IMR-90 (cell line): ENCODE measurements at regions not wholly inside any gene's neighbourhood (a gene's known extent, or its start where the extent isn't known, plus 50 kb on each side); places are given as distances from the start of the nearest gene placed in this dataset.
"Not testable (repeated sequence)": the region's sequence is repeated elsewhere in the genome, so short reads cannot be mapped to it uniquely, and the experiment has no call there.

Source experiments
- ATAC-seq: fragments of 200-7000 bp; cut with Tn5 transposase; 2 replicates; pipeline ENCODE4 v1.9.1; 2020; ENCODE audit warnings: low read depth, mild to moderate bottlenecking, moderate library complexity
- BruUV-seq: library from RNA; stranded (reverse); fragments of 400-500 nt; replicated peaks from 2 replicates; lab custom pipeline; 2021; lab: Mats Ljungman, UMichigan
- CTCF ChIA-PET: fragments of 300-600 bp; formaldehyde crosslinking; extraction: SDS; loops from one replicate; lab custom pipeline; 2021; ENCODE audit warnings: antibody characterized with exemption; lab: Yijun Ruan, JAX
- POLR2A ChIA-PET: fragments of 300-600 bp; sonication (Branson Sonifier 250); formaldehyde crosslinking; loops from one replicate; lab custom pipeline; 2022; ENCODE audit warnings: antibody characterized with exemption; ENCODE audit not compliant: unreplicated experiment; lab: Charles Lee
- DNase-seq: peaks from one replicate; pipeline ENCODE4 v3.0.0; 2013
- H2AFZ ChIP-seq: replicated peaks from 2 replicates; pipeline ENCODE3; 2013; ENCODE audit warnings: low read length, mild to moderate bottlenecking; ENCODE audit not compliant: poor library complexity
- H2AK5ac ChIP-seq: 2 replicates; pipeline ENCODE4 v1.6.1; 2013; ENCODE audit warnings: low read depth, low read length, inconsistent platforms
- H2AK9ac ChIP-seq: replicated peaks from 2 replicates; pipeline ENCODE3; 2013; ENCODE audit warnings: mild to moderate bottlenecking, low read depth, low read length, moderate library complexity; ENCODE audit not compliant: poor library complexity
- H2BK120ac ChIP-seq: 2 replicates; pipeline ENCODE4 v1.6.1; 2013; ENCODE audit warnings: low read depth, low read length, inconsistent platforms
- H2BK15ac ChIP-seq: 3 replicates; pipeline ENCODE4 v1.6.1; 2013; ENCODE audit warnings: low read depth, low read length, inconsistent platforms
- H2BK20ac ChIP-seq: 2 replicates; pipeline ENCODE4 v1.6.1; 2013; ENCODE audit warnings: low read depth, mild to moderate bottlenecking, inconsistent platforms, low read length, moderate library complexity
- H2BK5ac ChIP-seq: 2 replicates; pipeline ENCODE4 v1.6.1; 2013; ENCODE audit warnings: mild to moderate bottlenecking, low read depth, low read length, inconsistent platforms; ENCODE audit not compliant: poor library complexity, severe bottlenecking
- H3K14ac ChIP-seq: replicated peaks from 2 replicates; pipeline ENCODE4 v1.6.1; 2013; ENCODE audit warnings: low read depth, low read length, inconsistent platforms
- H3K18ac ChIP-seq: 2 replicates; pipeline ENCODE4 v1.6.1; 2013; ENCODE audit warnings: low read depth, low read length, control low read depth
- H3K23ac ChIP-seq: 2 replicates; pipeline ENCODE4 v1.6.1; 2013; ENCODE audit warnings: low read depth, low read length, inconsistent platforms
- H3K27ac ChIP-seq: 2 replicates; pipeline ENCODE4 v1.5.1; 2013; ENCODE audit warnings: mild to moderate bottlenecking, control low read depth, low read length; ENCODE audit not compliant: insufficient read depth
- H3K27me3 ChIP-seq: 2 replicates; pipeline ENCODE4 v1.6.1; 2013; ENCODE audit warnings: low read length; ENCODE audit not compliant: control insufficient read depth, insufficient read depth
- H3K36me3 ChIP-seq: 2 replicates; pipeline ENCODE4 v1.6.1; 2013; ENCODE audit warnings: low read length, mixed read lengths; ENCODE audit not compliant: control insufficient read depth, insufficient read depth
- H3K4ac ChIP-seq: 2 replicates; pipeline ENCODE4 v1.6.1; 2013; ENCODE audit warnings: low read depth, low read length, inconsistent platforms
- H3K4me1 ChIP-seq: 2 replicates; pipeline ENCODE4 v1.6.1; 2013; ENCODE audit warnings: low read length, mixed read lengths; ENCODE audit not compliant: control insufficient read depth, insufficient read depth
- H3K4me2 ChIP-seq: 2 replicates; pipeline ENCODE4 v1.6.1; 2013; ENCODE audit warnings: low read depth, mild to moderate bottlenecking, control low read depth, low read length, moderate library complexity
- H3K4me3 ChIP-seq: 2 replicates; pipeline ENCODE4 v1.5.1; 2013; ENCODE audit warnings: low read depth, mild to moderate bottlenecking, control low read depth, low read length, moderate library complexity; ENCODE audit not compliant: insufficient read depth
- H3K56ac ChIP-seq: 2 replicates; pipeline ENCODE4 v1.6.1; 2013; ENCODE audit warnings: low read length, inconsistent platforms; ENCODE audit not compliant: insufficient read depth; ENCODE audit errors: extremely low read depth
- H3K79me1 ChIP-seq, 2 experiments: 2 replicates each; pipeline ENCODE4 v1.6.1; 2013; ENCODE audit warnings: low read length in 2 of 2, inconsistent platforms in 1 of 2, low read depth in 1 of 2
- H3K9ac ChIP-seq: 2 replicates; pipeline ENCODE4 v1.6.1; 2013; ENCODE audit warnings: low read depth, low read length, control low read depth
- H3K9me1 ChIP-seq: 2 replicates; pipeline ENCODE4 v1.6.1; 2013; ENCODE audit warnings: low read length, inconsistent platforms; ENCODE audit not compliant: insufficient read depth
- H3K9me3 ChIP-seq: 2 replicates; pipeline ENCODE4 v1.6.1; 2013; ENCODE audit warnings: low read length; ENCODE audit not compliant: control insufficient read depth, insufficient read depth
- H4K20me1 ChIP-seq: 2 replicates; pipeline ENCODE4 v1.6.1; 2013; ENCODE audit warnings: low read length, inconsistent platforms; ENCODE audit not compliant: insufficient read depth
- H4K5ac ChIP-seq: 2 replicates; pipeline ENCODE4 v1.6.1; 2013; ENCODE audit warnings: mild to moderate bottlenecking, low read depth, low read length, control low read depth
- H4K8ac ChIP-seq, 2 experiments: 2 replicates each; pipeline ENCODE4 v1.6.1; 2013; ENCODE audit warnings: low read depth in 2 of 2, low read length in 2 of 2, control low read depth in 1 of 2, inconsistent platforms in 1 of 2
- H4K91ac ChIP-seq: 2 replicates; pipeline ENCODE4 v1.6.1; 2013; ENCODE audit warnings: low read depth, low read length, inconsistent platforms; ENCODE audit not compliant: insufficient read depth
- CHD1 ChIP-seq: IDR thresholded peaks from 2 replicates; pipeline ENCODE4 v1.6.1; 2012; ENCODE audit warnings: low read depth, low read length, improper control_type of control experiment
- CTCF ChIP-seq: conservative IDR thresholded peaks from 2 replicates; pipeline ENCODE4 v1.5.1; 2012; ENCODE audit warnings: mild to moderate bottlenecking, low read depth, low read length, improper control_type of control experiment
- MAFK ChIP-seq: IDR thresholded peaks from 2 replicates; pipeline ENCODE4 v1.6.1; 2012; ENCODE audit warnings: low read depth, low read length, improper control_type of control experiment
- MAZ ChIP-seq: IDR thresholded peaks from 2 replicates; pipeline ENCODE4 v1.6.1; 2012; ENCODE audit warnings: low read depth, mild to moderate bottlenecking, low read length, improper control_type of control experiment, moderate library complexity, borderline replicate concordance
- RAD21 ChIP-seq: IDR thresholded peaks from 2 replicates; pipeline ENCODE4 v1.6.1; 2012; ENCODE audit warnings: low read length, improper control_type of control experiment
- RCOR1 ChIP-seq: IDR thresholded peaks from 2 replicates; pipeline ENCODE4 v1.6.1; 2012; ENCODE audit warnings: mild to moderate bottlenecking, low read length, improper control_type of control experiment; ENCODE audit not compliant: insufficient replicate concordance
- RFX5 ChIP-seq: IDR thresholded peaks from 2 replicates; pipeline ENCODE4 v1.8.0; 2012; ENCODE audit warnings: low read depth, mild to moderate bottlenecking, low read length, moderate library complexity
- SMC3 ChIP-seq: fragments of 150-350 bp; IDR thresholded peaks from 2 replicates; pipeline ENCODE4 v1.6.1; 2016; ENCODE audit warnings: low read depth, mild to moderate bottlenecking, antibody characterized with exemption, low read length, moderate library complexity
- WGBS, 2 experiments: methylation state at CpG; one replicate each; pipeline versions ENCODE4 v1.1.5 to v1.1.7; 2013; ENCODE audit warnings: missing lambda C conversion rate in 2 of 2; ENCODE audit not compliant: insufficient read length in 1 of 2; ENCODE audit errors: extremely low coverage in 2 of 2; 5-methylcytosine and 5-hydroxymethylcytosine counted together
- dilution Hi-C: fragments of 300-500 bp; cut with HindIII; formaldehyde crosslinking; loops from one replicate; pipeline ENCODE4 v1.14.3; 2018; ENCODE audit warnings: low sequenced_read_pairs; ENCODE audit not compliant: unreplicated experiment
- in situ Hi-C: fragments of 300-500 bp; cut with MboI; formaldehyde crosslinking; loops from 3 replicates; pipeline ENCODE4 v1.14.3; 2019; ENCODE audit warnings: low sequenced_read_pairs, inconsistent platforms, mixed read lengths
- intact Hi-C: fragments of 100-400 bp; cut with micrococcal nuclease; formaldehyde crosslinking; loops from 2 replicates; pipeline ENCODE4 v1.10.0; 2022

GRCh38 chr3:106071306-106071705, 202.5 kb upstream of the CBLB start:
- Histone ChIP-seq H4K91ac (no peak overlapping the region), H2BK15ac (no peak overlapping the region), H3K4me1 (no peaks in the 10 kb centered on the region), H3K4me3 (no peak overlapping the region), H3K9me3 (no peaks in the 10 kb centered on the region), H3K9me1 (no peaks in the 10 kb centered on the region), H3K18ac (no peak overlapping the region), H4K20me1 (no peaks in the 10 kb centered on the region), H4K8ac (no peak overlapping the region), H2BK120ac (no peak overlapping the region), H3K4me2 (no peak overlapping the region), H2BK5ac (no peak overlapping the region), H3K79me1 (no peaks in the 10 kb centered on the region), H4K5ac (no peak overlapping the region), H3K27me3 (no peaks in the 10 kb centered on the region), H2BK20ac (no peak overlapping the region), H3K4ac (no peak overlapping the region), H3K56ac (no peak overlapping the region), H2AK9ac (no peak overlapping the region), H3K14ac (no peak overlapping the region), H2AK5ac (no peak overlapping the region), H3K27ac (no peak overlapping the region), H3K36me3 (no peaks in the 10 kb centered on the region), H2AFZ (no peak overlapping the region), H3K23ac (no peak overlapping the region), H3K9ac (no peak overlapping the region)
- TF ChIP-seq RAD21 (no peak), CTCF (no peak), RFX5 (no peak), CHD1 (no peak), RCOR1 (no peak), MAZ (no peak), MAFK (no peak), SMC3 (no peak)
- in situ Hi-C loops: no loop called here
- ChIA-PET CTCF (no interaction called here), POLR2A (no interaction called here)
- no CpG with 5 or more reads among the region's 4 CpGs for WGBS, 2 experiments
- dilution Hi-C loops: no loop called here
- BruUV-seq: no TSS peak
- no peak for ATAC-seq
- DNase-seq: no peak
- intact Hi-C loops: no loop called here

DNA sequence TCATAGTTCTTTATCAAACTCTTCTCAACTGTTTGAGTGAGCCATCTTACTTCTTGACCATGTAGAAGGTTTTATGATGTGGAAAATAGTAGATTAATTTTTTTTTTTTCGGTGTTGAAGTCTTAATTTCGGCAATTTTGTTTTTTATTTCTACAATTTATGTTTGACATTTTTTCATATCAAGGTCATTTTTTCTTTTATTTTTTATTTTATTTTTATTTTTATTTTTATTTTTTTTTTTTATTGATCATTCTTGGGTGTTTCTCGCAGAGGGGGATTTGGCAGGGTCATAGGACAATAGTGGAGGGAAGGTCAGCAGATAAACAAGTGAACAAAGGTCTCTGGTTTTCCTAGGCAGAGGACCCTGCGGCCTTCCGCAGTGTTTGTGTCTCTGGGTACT, 203.8 kb upstream of the CBLB start:
- intact Hi-C loops, POLR2A ChIA-PET, ATAC-seq: not testable (repeated sequence)

More for the DNA sequence above, 203.8 kb upstream of the CBLB start:
- H4K5ac ChIP-seq, H2AFZ ChIP-seq, H3K79me1 ChIP-seq, H4K91ac ChIP-seq, H3K4me1 ChIP-seq, DNase-seq, dilution Hi-C loops, in situ Hi-C loops, H3K9ac ChIP-seq, H2AK9ac ChIP-seq, H3K27me3 ChIP-seq, H2AK5ac ChIP-seq, H3K4me2 ChIP-seq, H3K56ac ChIP-seq, BruUV-seq, H3K4me3 ChIP-seq, H2BK5ac ChIP-seq, H3K9me3 ChIP-seq, CTCF ChIA-PET, H2BK15ac ChIP-seq, H3K23ac ChIP-seq, H3K27ac ChIP-seq, H3K14ac ChIP-seq, H2BK20ac ChIP-seq, H4K20me1 ChIP-seq, H3K18ac ChIP-seq, H3K9me1 ChIP-seq, H4K8ac ChIP-seq, H3K4ac ChIP-seq, H2BK120ac ChIP-seq, H3K36me3 ChIP-seq: not testable (repeated sequence)
- no CpG with 5 or more reads among the region's 5 CpGs for WGBS, 2 experiments
